ENCODE measurements at regions not wholly inside any gene's neighbourhood (a gene's known extent, or its start where the extent isn't known, plus 50 kb on each side); places are given as distances from the start of the nearest gene placed in this dataset.

GRCh38 chr2:217555081-217555876 lies 447.5 kb downstream of the TNS1 start:
- H3K4me3 ChIP-seq, result no peak overlapping the region
- intact Hi-C loops (cut with DNase I; ENCODE audit: low total_unique reads), result no loop called here
- H3K36me3 ChIP-seq (ENCODE audit: low read depth, missing control alignments), result no peaks in the 10 kb centered on the region
- no peaks in the 10 kb centered on the region for H3K27me3 ChIP-seq
- H3K9me3 ChIP-seq, result no peaks in the 10 kb centered on the region
- no peak overlapping the region for H3K27ac ChIP-seq
- peak; percentile 46 for DNase-seq
- WGBS, 2 donors, result 36 to 54% methylated on average over 7 of the region's 7 CpGs
- TF ChIP-seq POLR2A (IDR thresholded peaks at IDR 0.05) (no peak), CTCF (IDR thresholded peaks at IDR 0.05) (no peak)
- H3K4me1 ChIP-seq, result peaks cover 11% of the 10 kb centered on the region

DNA sequence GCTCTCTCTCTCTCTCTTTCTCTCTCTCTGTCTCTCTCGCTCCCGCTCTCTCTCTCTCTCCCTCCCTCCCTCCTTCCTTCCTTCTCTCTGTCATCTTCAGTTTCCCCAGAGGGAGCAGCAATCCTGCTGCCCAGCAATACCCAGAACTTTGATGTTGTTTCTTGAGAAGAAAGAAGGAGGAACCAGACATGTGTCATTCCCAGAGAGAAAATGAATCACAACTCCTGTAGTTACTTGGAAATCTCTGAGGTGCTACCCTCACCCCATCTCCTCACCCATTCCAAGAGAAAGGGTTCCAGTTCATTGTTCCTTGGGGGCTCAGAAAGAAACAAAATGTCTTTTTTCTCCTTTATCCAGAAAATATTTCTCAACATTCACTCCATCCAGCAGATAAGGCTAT lies 449.1 kb downstream of the TNS1 start:
- Histone ChIP-seq H3K27me3 (no peaks in the 10 kb centered on the region), H3K36me3 (ENCODE audit: low read depth, missing control alignments) (no peaks in the 10 kb centered on the region), H3K9me3 (no peaks in the 10 kb centered on the region), H3K27ac (no peak overlapping the region), H3K4me3 (no peak overlapping the region), H3K4me1 (peaks cover 11% of the 10 kb centered on the region)
- WGBS, 2 donors, result 75 to 94% methylated on average over 2 of the region's 2 CpGs
- intact Hi-C loops (cut with DNase I; ENCODE audit: low total_unique reads), result no loop called here
- TF ChIP-seq CTCF (IDR thresholded peaks at IDR 0.05) (no peak), POLR2A (IDR thresholded peaks at IDR 0.05) (no peak)
- DNase-seq, result no peak

DNA sequence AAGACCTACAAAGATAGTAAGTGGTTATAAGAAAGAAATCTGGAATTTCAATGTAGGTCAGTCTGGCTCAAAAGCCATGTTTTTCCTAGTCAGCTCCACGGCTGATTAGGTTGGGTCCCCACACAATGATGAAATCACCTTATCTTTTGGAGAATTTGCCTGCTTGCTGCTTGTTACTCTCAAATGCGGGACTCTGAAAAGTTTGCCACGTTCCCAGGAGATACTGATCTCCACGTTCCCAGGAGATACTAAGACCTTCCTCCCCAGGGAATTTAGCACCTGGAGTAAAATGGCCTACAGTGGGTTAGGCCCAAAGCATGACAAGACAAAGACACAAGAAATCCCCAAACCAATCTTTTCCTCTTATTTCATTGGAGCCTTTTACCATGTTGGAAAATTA lies 449.6 kb downstream of the TNS1 start:
- intact Hi-C loops (cut with DNase I; ENCODE audit: low total_unique reads), result no loop called here
- Histone ChIP-seq H3K27me3 (no peaks in the 10 kb centered on the region), H3K36me3 (ENCODE audit: low read depth, missing control alignments) (no peaks in the 10 kb centered on the region), H3K9me3 (no peaks in the 10 kb centered on the region), H3K4me1 (peaks cover 11% of the 10 kb centered on the region), H3K27ac (no peak overlapping the region), H3K4me3 (no peak overlapping the region)
- TF ChIP-seq CTCF (IDR thresholded peaks at IDR 0.05), result no peak
- no peak for TF ChIP-seq POLR2A (IDR thresholded peaks at IDR 0.05)
- no peak for DNase-seq
- WGBS, 2 donors, result 60 to 78% methylated on average over 4 of the region's 4 CpGs

DNA sequence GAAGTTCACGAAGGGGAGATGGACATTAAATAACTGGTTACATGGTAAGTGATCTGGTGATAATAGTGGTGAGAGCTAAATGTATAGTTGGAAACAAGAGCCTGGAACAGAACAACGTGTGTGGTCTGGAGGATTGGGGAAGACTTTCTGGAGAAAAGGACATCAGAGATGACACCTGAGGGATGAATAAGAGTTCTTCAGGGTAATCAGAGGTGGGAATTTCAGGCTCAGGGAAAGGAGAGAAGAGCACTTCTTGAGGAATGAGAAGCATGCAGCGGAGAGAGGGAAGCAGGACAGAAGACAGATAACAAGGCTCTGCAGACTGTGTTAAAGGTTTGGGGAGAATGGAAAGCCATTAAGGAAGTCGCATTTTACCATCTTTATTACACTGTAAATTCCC lies 450.7 kb downstream of the TNS1 start:
- no peak for DNase-seq
- no peaks in the 10 kb centered on the region for H3K9me3 ChIP-seq
- peaks cover 11% of the 10 kb centered on the region for H3K4me1 ChIP-seq
- no peaks in the 10 kb centered on the region for H3K27me3 ChIP-seq
- TF ChIP-seq CTCF (IDR thresholded peaks at IDR 0.05), result no peak
- no peak for TF ChIP-seq POLR2A (IDR thresholded peaks at IDR 0.05)
- H3K27ac ChIP-seq, result no peak overlapping the region
- WGBS, 2 donors, result 89 to 90% methylated on average over 4 of the region's 4 CpGs
- no peak overlapping the region for H3K4me3 ChIP-seq
- no peaks in the 10 kb centered on the region for H3K36me3 ChIP-seq (ENCODE audit: low read depth, missing control alignments)
- intact Hi-C loops (cut with DNase I; ENCODE audit: low total_unique reads), result no loop called here

Measured in testis (tissue), 2 donors.